Endothelial cell (in vitro differentiated cells): ENCODE measurements at regions not wholly inside any gene's neighbourhood (a gene's known extent, or its start where the extent isn't known, plus 50 kb on each side); places are given as distances from the start of the nearest gene placed in this dataset.

Experiments used
- DNase-seq: peaks from one replicate; pipeline ENCODE4 v3.0.0; 2021; ENCODE audit warnings: low spot score
- H3K27ac Mint-ChIP-seq: one replicate; pipeline ENCODE4 v1.8.0; 2021; ENCODE audit warnings: mixed read lengths, inconsistent platforms; ENCODE audit not compliant: unreplicated experiment
- H3K27me3 Mint-ChIP-seq: one replicate; pipeline ENCODE4 v1.8.0; 2021; ENCODE audit warnings: mild to moderate bottlenecking, moderate library complexity, mixed read lengths, inconsistent platforms; ENCODE audit not compliant: unreplicated experiment
- H3K36me3 Mint-ChIP-seq: one replicate; pipeline ENCODE4 v1.8.0; 2021; ENCODE audit warnings: mild to moderate bottlenecking, low read depth, mixed read lengths, inconsistent platforms; ENCODE audit not compliant: unreplicated experiment
- H3K4me1 Mint-ChIP-seq: one replicate; pipeline ENCODE4 v1.8.0; 2021; ENCODE audit warnings: mild to moderate bottlenecking, mixed read lengths, inconsistent platforms; ENCODE audit not compliant: unreplicated experiment
- H3K4me3 Mint-ChIP-seq: one replicate; pipeline ENCODE4 v1.8.0; 2021; ENCODE audit warnings: mild to moderate bottlenecking, mixed read lengths, inconsistent platforms; ENCODE audit not compliant: unreplicated experiment
- H3K9me3 Mint-ChIP-seq: one replicate; pipeline ENCODE4 v1.8.0; 2021; ENCODE audit warnings: mixed read lengths, inconsistent platforms; ENCODE audit not compliant: unreplicated experiment
- CTCF ChIP-seq: fragments of 200-600 bp; sonication (generic); IDR thresholded peaks from one replicate; pipeline ENCODE4 v1.5.0; 2021; ENCODE audit warnings: antibody characterized with exemption; ENCODE audit not compliant: unreplicated experiment

- H3K4me1 Mint-ChIP-seq, result no peaks in the 10 kb centered on the region
- H3K27ac Mint-ChIP-seq, result no peak overlapping the region
- no peak overlapping the region for H3K4me3 Mint-ChIP-seq
- H3K27me3 Mint-ChIP-seq, result peaks cover 6% of the 10 kb centered on the region
- no peaks in the 10 kb centered on the region for H3K9me3 Mint-ChIP-seq
- H3K36me3 Mint-ChIP-seq, result no peaks in the 10 kb centered on the region
- DNase-seq, result no peak
- TF ChIP-seq CTCF, result no peak
Measured at GRCh38 chr7:156000601-156001396, 188.5 kb upstream of the SHH start.

GRCh38 chr7:155999631-156000489 lies 187.6 kb upstream of the SHH start:
- no peak overlapping the region for H3K27ac Mint-ChIP-seq
- DNase-seq, result no peak
- H3K4me3 Mint-ChIP-seq, result no peak overlapping the region
- no peak for TF ChIP-seq CTCF
- peaks cover 4% of the 10 kb centered on the region for H3K27me3 Mint-ChIP-seq
- no peaks in the 10 kb centered on the region for H3K36me3 Mint-ChIP-seq
- no peaks in the 10 kb centered on the region for H3K9me3 Mint-ChIP-seq
- H3K4me1 Mint-ChIP-seq, result no peaks in the 10 kb centered on the region

- Mint-ChIP-seq H3K27me3 (peaks cover 7% of the 10 kb centered on the region), H3K4me1 (peaks cover 4% of the 10 kb centered on the region), H3K4me3 (no peak overlapping the region), H3K36me3 (no peaks in the 10 kb centered on the region), H3K9me3 (no peaks in the 10 kb centered on the region), H3K27ac (no peak overlapping the region)
- no peak for TF ChIP-seq CTCF
- DNase-seq, result no peak
Measured at GRCh38 chr7:155998766-155999630, 186.7 kb upstream of the SHH start.

GRCh38 chr7:155998328-155998691 lies 186.0 kb upstream of the SHH start:
- Mint-ChIP-seq H3K27ac (no peak overlapping the region), H3K4me3 (no peak overlapping the region), H3K9me3 (no peaks in the 10 kb centered on the region), H3K36me3 (no peaks in the 10 kb centered on the region), H3K4me1 (peaks cover 4% of the 10 kb centered on the region), H3K27me3 (peaks cover 7% of the 10 kb centered on the region)
- no peak for DNase-seq
- TF ChIP-seq CTCF, result no peak
